ENCODE measurements at regions not wholly inside any gene's neighbourhood (a gene's known extent, or its start where the extent isn't known, plus 50 kb on each side); places are given as distances from the start of the nearest gene placed in this dataset.

DNA sequence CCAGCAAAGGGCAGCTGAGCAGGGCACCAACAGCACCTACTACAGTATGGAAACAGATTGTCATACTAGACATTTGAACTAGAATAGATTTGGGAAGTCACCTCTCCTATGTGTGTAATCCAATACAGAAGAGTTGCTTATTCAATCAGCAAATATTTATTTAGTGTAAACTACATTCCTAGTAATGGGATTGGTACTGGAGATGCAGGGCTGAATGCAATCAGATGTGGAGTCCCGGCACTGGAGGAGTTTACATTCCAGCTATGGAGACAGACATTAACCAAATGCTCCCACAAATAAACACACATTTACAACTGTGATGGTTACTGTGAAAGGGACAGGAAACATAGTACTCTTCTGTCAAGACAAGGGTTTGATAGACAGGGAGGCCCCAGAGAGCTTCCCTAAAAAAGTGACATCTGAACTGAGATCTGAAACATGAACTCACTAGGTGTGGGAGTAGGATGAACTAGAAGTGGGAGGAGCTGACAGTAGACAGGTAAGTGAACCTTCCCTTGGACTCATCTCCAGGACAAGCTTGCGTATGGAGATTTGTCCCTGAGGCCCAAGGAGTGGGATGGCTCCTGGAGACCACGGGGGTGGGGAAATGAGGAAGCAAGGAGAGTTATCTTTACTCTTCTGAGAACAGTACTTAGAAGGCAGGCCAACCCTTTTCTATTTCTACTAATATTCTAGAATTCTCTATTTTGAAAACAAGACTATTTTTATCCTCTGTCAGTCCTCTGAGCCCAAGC lies 420.5 kb downstream of the MAFB start:
- TF ChIP-seq, protein P1, sequence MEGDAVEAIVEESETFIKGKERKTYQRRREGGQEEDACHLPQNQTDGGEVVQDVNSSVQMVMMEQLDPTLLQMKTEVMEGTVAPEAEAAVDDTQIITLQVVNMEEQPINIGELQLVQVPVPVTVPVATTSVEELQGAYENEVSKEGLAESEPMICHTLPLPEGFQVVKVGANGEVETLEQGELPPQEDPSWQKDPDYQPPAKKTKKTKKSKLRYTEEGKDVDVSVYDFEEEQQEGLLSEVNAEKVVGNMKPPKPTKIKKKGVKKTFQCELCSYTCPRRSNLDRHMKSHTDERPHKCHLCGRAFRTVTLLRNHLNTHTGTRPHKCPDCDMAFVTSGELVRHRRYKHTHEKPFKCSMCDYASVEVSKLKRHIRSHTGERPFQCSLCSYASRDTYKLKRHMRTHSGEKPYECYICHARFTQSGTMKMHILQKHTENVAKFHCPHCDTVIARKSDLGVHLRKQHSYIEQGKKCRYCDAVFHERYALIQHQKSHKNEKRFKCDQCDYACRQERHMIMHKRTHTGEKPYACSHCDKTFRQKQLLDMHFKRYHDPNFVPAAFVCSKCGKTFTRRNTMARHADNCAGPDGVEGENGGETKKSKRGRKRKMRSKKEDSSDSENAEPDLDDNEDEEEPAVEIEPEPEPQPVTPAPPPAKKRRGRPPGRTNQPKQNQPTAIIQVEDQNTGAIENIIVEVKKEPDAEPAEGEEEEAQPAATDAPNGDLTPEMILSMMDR (IDR thresholded peaks at IDR 0.05; ENCODE audit: insufficient read depth, low read length, missing control alignments) = no peak
- POLR2A ChIA-PET = interaction anchor here (2.4 kb wide), 1 partner anchor 420 kb away, joined by 9 read pairs; the partner anchor contains the start of gene MAFB
- DNase-seq (ENCODE audit: low read depth, low spot score) = no peak
- H3K4me3 ChIP-seq (ENCODE audit: low read depth, low read length) = no peak overlapping the region
- CTCF ChIA-PET = interaction anchor here (1.2 to 5.1 kb wide), 4 partner anchors 10 to 695 kb away, joined by 3 to 46 read pairs (median 5); partner anchors contain the start of gene MAFB

DNA sequence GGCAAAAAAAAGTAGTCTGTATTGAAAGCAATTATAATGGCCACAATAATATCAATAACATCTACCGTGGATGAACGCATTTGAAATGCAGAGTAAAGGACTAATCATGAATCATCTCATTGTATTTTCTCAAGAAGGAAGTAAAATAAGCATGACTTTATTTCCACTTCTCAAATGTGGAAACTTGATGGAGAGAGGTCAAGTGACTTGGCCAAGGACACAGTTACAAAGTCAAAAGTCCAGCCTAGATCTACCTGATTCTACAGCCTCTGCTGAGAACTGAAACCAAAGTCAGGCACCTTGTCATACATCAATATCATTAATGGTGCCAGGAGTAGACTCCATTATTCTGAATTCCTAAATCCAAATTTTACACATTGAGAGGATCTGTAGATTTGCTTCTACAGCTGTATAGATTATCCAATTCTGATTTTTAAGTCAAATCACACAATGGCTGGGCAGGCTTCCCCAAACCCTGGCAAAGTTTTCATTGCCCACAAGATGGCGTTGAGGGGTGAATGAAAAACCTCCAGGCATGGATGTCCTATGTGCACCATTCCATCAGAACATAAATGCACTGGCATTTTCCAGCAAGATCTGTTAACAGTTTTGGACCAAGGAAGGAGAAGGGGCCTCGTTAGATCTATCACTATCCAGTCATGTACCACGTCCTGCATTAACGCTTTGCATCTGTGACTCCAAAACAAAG lies 423.1 kb downstream of the MAFB start:
- ChIA-PET CTCF (interaction anchor here (1.6 to 5.1 kb wide), 4 partner anchors 10 to 698 kb away, joined by 3 to 46 read pairs (median 5); partner anchors contain the start of gene MAFB), POLR2A (no interaction called here)
- TF ChIP-seq, protein P1 (IDR thresholded peaks at IDR 0.05; ENCODE audit: insufficient read depth, low read length, missing control alignments) = peak; percentile 68
- no peak for DNase-seq (ENCODE audit: low read depth, low spot score)
- no peak overlapping the region for H3K4me3 ChIP-seq (ENCODE audit: low read depth, low read length)

GRCh38 chr20:40262219-40262618 lies 426.8 kb downstream of the MAFB start:
- ChIA-PET POLR2A (no interaction called here), CTCF (no interaction called here)
- TF ChIP-seq, protein P1 (IDR thresholded peaks at IDR 0.05; ENCODE audit: insufficient read depth, low read length, missing control alignments) = no peak
- no peak for DNase-seq (ENCODE audit: low read depth, low spot score)
- H3K4me3 ChIP-seq (ENCODE audit: low read depth, low read length) = no peak overlapping the region

DNA sequence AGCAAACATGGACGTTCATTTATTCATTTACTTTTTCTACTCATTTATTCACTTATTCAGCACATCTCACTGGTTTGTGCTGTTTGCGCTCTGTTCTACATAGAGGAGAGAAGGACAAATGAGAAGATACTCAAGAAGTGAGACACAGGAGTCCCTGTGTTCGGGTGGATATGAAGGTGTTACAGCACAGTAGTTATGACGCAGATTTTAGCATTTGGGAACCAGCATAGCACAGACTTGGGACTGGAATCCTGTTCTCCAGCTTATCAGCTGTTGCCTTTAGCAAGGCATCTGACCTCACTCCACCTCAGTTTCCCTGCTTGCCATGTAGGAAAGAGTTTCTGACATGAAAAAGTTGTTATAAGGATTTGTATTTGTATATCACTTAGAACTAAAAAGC lies 430.1 kb downstream of the MAFB start:
- POLR2A ChIA-PET = no interaction called here
- H3K4me3 ChIP-seq (ENCODE audit: low read depth, low read length) = no peak overlapping the region
- CTCF ChIA-PET = no interaction called here
- TF ChIP-seq, protein P1 (IDR thresholded peaks at IDR 0.05; ENCODE audit: insufficient read depth, low read length, missing control alignments) = no peak
- DNase-seq (ENCODE audit: low read depth, low spot score) = no peak

GRCh38 chr20:40257763-40258162 lies 431.3 kb downstream of the MAFB start:
- ChIA-PET POLR2A (interaction anchor here (0.7 kb wide), 1 partner anchor 431 kb away, joined by 3 read pairs; the partner anchor contains the start of gene MAFB), CTCF (interaction anchor here (0.8 to 2.2 kb wide), 3 partner anchors 9 to 432 kb away, joined by 3 to 7 read pairs (median 5); no protein-coding TSS in a partner anchor)
- no peak for DNase-seq (ENCODE audit: low read depth, low spot score)
- H3K4me3 ChIP-seq (ENCODE audit: low read depth, low read length) = no peak overlapping the region
- TF ChIP-seq, protein P1 (IDR thresholded peaks at IDR 0.05; ENCODE audit: insufficient read depth, low read length, missing control alignments) = no peak

GRCh38 chr20:40255365-40255764 lies 433.7 kb downstream of the MAFB start:
- ChIA-PET POLR2A (no interaction called here), CTCF (interaction anchor here (1.7 kb wide), 1 partner anchor 10 kb away, joined by 6 read pairs; no protein-coding TSS in a partner anchor)
- TF ChIP-seq, protein P1 (IDR thresholded peaks at IDR 0.05; ENCODE audit: insufficient read depth, low read length, missing control alignments) = no peak
- DNase-seq (ENCODE audit: low read depth, low spot score) = no peak
- H3K4me3 ChIP-seq (ENCODE audit: low read depth, low read length) = no peak overlapping the region

Data from AG04449 (cell line).